LHCN-M2 (cell line): ENCODE measurements at regions not wholly inside any gene's neighbourhood (a gene's known extent, or its start where the extent isn't known, plus 50 kb on each side); places are given as distances from the start of the nearest gene placed in this dataset.
"Not testable (repeated sequence)": the region's sequence is repeated elsewhere in the genome, so short reads cannot be mapped to it uniquely, and the experiment has no call there.

Source experiments
- DNase-seq: peaks from one replicate; pipeline ENCODE4 v3.0.0-alpha.2; 2012; ENCODE audit warnings: low read depth

- no peak for DNase-seq
These were observed 52.6 kb upstream of the AGA start for GRCh38 chr4:177494791-177495190.

GRCh38 chr4:177495626-177496025 lies 53.4 kb upstream of the AGA start:
- DNase-seq: not testable (repeated sequence)

GRCh38 chr4:177499537-177499936 lies 57.3 kb upstream of the AGA start:
- DNase-seq: no peak

- DNase-seq: no peak
These were observed 63.0 kb upstream of the AGA start for GRCh38 chr4:177505171-177505615.

DNA sequence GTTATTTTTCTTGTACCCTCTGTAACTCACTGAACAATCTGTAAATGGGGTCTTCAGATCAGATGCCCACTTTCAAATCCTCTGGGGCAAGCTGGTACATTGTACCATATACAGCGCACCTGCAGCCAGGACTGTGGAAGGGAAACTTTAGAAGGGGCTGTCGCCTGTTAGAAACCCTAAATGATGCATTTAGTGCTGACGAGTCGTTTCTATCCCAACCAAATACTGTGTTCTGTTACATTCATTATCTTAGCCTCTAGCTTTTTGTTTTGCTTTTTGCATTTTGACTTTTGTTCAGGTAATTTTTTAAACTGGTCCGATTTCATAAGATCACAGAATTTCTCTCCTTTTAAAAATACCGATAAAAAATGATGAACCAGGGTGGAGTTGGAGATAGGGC lies 66.4 kb upstream of the AGA start:
- DNase-seq: no peak

DNA sequence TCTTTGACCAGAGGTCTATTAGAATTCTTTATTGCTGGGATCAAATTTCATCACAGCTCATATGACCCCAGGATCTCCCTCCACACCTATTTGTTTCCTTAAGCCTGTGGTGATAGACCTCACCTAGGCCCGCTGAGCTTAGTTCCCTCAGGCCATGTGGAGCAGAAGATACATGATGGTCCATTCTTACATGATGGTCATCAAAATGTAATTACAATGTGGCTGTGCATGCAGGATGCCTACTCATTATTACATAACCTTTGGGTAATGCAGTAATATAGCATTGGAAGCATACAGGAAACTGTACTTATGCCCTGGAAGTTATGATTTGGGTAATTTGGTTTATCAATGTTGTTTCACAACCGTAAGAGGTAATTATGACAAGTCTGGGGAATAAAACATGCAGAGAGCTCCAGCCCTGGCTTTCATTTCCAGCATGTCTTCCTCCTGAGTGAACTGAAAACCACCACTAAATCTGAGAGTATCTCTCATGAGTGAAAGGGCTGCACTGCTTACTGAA lies 67.0 kb upstream of the AGA start:
- DNase-seq: no peak

DNA sequence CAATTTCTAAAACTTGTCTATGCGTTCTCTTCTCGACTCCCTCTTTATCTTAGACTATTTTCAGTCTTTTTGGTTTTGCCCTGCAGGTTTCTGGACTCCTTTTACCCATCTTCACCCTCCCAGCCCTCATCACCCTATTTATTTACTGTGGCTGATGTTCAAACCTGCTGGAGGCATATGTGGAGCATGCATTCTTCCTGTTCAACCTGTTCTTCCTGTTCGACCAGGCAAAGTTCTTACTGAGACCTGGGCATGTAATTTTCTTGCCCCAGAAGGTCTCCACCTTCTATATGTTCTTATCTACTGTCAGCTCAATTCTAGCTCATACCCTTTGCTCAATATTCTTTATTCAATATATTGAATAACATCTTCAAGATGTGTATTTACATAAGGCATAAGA lies 69.4 kb upstream of the AGA start:
- no peak for DNase-seq

GRCh38 chr4:177512646-177513045 lies 70.4 kb upstream of the AGA start:
- DNase-seq: no peak

- no peak for DNase-seq
These were observed 75.6 kb upstream of the AGA start for GRCh38 chr4:177517862-177518261.

- peak; percentile 27 for DNase-seq
These were observed 77.4 kb upstream of the AGA start for GRCh38 chr4:177519481-177520260.

GRCh38 chr4:177528620-177529019 lies 86.4 kb upstream of the AGA start:
- no peak for DNase-seq

DNA sequence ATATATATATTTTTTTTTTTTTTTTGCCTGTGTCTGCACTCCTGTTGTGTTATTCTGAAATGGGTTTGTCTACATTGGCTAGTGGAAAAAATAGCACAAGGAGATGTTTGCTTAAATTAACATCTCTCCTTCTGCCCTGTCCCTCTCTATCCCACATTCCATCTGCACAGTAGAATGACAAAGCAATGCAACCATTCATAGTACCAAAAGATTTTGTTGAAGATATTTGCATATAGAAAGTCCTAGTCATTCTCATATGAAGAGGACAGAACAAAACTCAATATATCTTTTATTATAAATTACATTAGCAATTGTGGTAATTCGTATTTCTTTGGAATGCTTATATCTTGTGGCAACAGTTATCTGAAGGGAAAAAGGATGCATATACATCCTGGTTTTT lies 88.3 kb upstream of the AGA start:
- no peak for DNase-seq

GRCh38 chr4:177532358-177532757 lies 90.1 kb upstream of the AGA start:
- DNase-seq: no peak

GRCh38 chr4:177534841-177535240 lies 92.6 kb upstream of the AGA start:
- DNase-seq: not testable (repeated sequence)

DNA sequence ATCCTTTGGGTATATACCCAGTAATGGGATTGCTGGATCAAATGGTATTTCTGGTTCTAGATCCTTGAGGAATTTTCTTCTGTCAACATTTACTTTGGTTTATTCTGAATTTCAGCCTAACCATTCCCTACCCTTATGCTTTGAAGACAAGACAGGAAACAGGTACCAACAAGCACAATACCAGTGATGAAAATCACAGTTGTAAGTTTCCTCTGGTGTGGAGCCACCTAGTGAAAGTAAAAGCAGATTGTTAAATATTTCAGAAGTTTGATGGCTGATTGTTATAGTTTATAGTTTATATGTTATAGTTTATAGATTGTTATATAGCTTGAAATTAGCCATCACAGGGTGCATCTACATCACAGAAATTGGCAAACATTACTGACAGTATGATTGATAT lies 104.5 kb upstream of the AGA start:
- no peak for DNase-seq

DNA sequence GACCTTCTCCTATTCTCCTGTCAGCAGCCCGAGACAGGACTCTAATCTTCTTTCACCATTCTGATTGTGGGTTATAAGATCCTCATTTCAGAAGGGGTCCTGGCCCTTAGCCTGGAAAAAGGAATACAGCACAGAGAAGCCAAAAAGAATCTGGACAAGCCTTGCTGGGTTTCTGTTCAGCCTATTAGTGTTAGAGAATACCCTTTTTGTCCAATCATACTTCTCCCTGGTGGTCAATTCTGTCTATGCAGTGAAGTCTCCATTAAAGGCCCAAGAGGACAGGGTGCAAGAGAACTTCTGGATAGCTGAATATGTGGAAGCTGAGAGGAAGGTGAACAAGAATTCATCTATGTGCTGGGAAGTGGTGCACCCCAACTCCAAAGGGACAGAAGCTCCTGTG lies 105.7 kb upstream of the AGA start:
- DNase-seq: no peak

DNA sequence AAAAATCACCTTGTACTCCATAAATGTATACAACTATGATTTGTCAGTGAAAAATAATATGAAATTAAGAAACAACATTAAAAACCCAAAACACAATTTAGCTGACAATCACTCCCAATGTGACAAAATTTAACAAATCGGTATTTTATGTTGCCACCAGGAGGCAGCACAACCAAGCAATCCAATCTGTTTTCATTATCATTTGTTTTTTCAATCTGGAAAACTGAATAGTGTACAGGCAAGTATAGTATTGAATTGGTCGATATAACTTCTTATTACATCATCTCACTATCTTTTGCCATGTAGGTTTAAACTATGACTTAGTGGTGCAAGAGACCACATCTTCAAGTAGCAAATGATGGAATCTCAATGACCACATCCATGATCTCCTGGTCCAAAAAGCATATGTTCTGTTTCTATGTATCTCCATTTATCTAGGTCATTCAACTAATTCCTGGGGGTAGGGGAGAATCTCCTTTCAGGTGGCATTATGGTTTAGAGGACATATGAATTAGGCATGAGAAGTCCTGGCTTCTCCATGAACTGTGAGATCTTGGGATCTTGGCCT lies 112.9 kb upstream of the AGA start:
- DNase-seq: peak; percentile 14

DNA sequence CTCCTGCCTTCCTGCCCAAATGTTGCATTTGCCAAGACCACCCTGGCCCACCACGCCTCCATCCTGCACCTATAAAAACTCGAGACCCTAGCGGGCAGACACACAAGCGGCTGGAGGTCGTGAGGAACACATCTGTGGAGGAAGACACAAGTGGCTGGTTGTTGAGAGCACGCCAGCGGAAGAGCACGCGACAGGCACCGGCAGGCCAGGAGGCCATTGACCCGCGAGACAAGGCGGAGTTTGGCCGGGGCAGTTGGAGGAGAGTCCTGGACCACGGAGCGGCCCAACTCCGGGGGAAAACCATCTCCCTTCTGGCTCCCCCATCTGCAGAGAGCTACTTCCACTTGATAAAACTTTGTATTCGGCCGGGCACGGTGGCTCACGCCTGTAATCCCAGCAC lies 115.2 kb upstream of the AGA start:
- DNase-seq: no peak

DNA sequence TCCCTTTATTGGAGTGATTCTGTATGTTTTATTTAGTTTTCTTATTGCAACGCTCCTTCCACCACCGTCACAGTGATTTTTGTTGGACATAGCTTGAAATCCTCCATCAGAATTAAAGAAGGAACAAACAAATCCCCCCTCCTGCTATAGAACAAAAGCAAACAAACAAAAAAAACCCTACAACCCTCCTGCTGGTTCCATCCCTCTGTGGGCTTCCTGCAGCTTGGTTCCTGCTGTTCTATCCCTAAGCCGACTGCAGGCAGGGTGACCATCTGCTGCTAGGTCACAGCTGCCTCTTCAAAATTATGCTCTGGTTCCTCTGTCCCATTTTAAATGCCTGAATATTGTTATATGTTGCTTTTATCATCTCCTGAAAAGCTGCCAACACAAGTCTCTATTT lies 116.8 kb upstream of the AGA start:
- no peak for DNase-seq

DNA sequence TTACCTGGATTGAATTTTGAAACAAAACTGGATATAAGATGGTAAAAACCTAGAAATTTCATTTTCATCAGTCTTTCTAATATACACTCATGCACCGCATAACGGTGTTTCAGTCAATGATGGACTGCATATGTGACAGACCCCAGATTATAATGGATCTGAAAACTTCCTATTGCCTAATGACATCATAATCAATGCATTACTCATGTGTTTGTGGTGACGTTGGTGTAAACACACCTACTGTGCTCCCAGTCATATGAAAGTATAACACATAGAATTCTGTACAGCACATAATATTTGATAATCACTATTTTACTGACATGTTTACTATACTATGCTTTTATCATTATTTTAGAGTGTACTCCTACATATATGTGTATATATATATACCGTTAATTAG lies 119.9 kb upstream of the AGA start:
- DNase-seq: no peak

- DNase-seq: no peak
These were observed 120.6 kb upstream of the AGA start for GRCh38 chr4:177562859-177563258.

DNA sequence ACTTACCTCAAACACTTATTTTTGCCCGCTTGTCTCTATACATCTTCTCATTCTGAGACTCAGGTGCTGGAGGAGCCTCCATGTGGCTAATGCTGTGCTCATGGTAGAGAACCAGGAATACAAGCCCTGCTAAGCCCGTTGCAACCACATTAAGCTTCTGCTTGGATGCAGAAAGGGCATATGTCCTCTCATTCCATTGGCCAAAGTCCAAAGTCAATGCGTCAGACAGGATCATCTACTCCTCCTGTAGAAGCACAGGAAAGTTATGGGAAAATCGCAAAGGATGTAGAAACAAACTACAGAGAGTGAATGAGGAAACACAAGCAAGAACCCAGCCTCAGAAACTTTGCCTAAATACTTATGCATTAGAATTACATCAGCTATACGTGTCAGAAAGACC lies 124.5 kb upstream of the AGA start:
- no peak for DNase-seq

- no peak for DNase-seq
These were observed 126.7 kb upstream of the AGA start for GRCh38 chr4:177568931-177569330.
